Neuronal stem cell (in vitro differentiated cells): ENCODE measurements at regions not wholly inside any gene's neighbourhood (a gene's known extent, or its start where the extent isn't known, plus 50 kb on each side); places are given as distances from the start of the nearest gene placed in this dataset.

Source experiments
- DNase-seq: peaks from one replicate; pipeline ENCODE4 v3.0.0-alpha.2; 2013; ENCODE audit warnings: low spot score
- H2AFZ ChIP-seq: one replicate; pipeline ENCODE4 v1.6.1; 2013; ENCODE audit warnings: mild to moderate bottlenecking, low read length, inconsistent platforms
- H2AK5ac ChIP-seq: 2 replicates; pipeline ENCODE4 v1.6.1; 2013; ENCODE audit warnings: low read depth, mild to moderate bottlenecking, inconsistent platforms, low read length, moderate library complexity, mixed read lengths
- H2BK120ac ChIP-seq: 2 replicates; pipeline ENCODE4 v1.6.1; 2013; ENCODE audit warnings: low read depth, mild to moderate bottlenecking, inconsistent platforms, low read length, moderate library complexity, mixed read lengths
- H2BK12ac ChIP-seq: one replicate; pipeline ENCODE4 v1.6.1; 2013; ENCODE audit warnings: low read length, inconsistent platforms
- H2BK15ac ChIP-seq: 2 replicates; pipeline ENCODE4 v1.6.1; 2013; ENCODE audit warnings: mild to moderate bottlenecking, low read length, inconsistent platforms, mixed read lengths
- H2BK5ac ChIP-seq: one replicate; pipeline ENCODE4 v1.6.1; 2013; ENCODE audit warnings: inconsistent platforms, mild to moderate bottlenecking, low read length, moderate library complexity
- H3K14ac ChIP-seq: one replicate; pipeline ENCODE4 v1.6.1; 2013; ENCODE audit warnings: low read length, inconsistent platforms
- H3K18ac ChIP-seq: 2 replicates; pipeline ENCODE4 v1.6.1; 2013; ENCODE audit warnings: low read length, inconsistent platforms
- H3K23ac ChIP-seq: 2 replicates; pipeline ENCODE4 v1.6.1; 2013; ENCODE audit warnings: low read depth, mild to moderate bottlenecking, mixed read lengths, low read length, inconsistent platforms; ENCODE audit not compliant: poor library complexity
- H3K27ac ChIP-seq: replicated peaks from 3 replicates; pipeline ENCODE4 v1.5.1; 2013; ENCODE audit warnings: low read length, inconsistent platforms
- H3K27me3 ChIP-seq, 3 experiments: 2 replicates each; pipeline ENCODE4 v1.6.1; 2013; ENCODE audit warnings: low read length in 3 of 3, mild to moderate bottlenecking in 2 of 3, inconsistent platforms in 1 of 3, low read depth in 1 of 3, mixed read lengths in 1 of 3, moderate library complexity in 1 of 3; ENCODE audit not compliant: control insufficient read depth in 3 of 3, insufficient read depth in 3 of 3
- H3K36me3 ChIP-seq, 2 donors: replicated peaks in 1 of 2; 2 replicates each; pipeline ENCODE4 v1.6.1; 2013; ENCODE audit warnings: low read length in 2 of 2; ENCODE audit not compliant: control insufficient read depth in 2 of 2, insufficient read depth in 2 of 2
- H3K4ac ChIP-seq: 2 replicates; pipeline ENCODE4 v1.6.1; 2013; ENCODE audit warnings: inconsistent platforms, mild to moderate bottlenecking, low read length, moderate library complexity
- H3K4me1 ChIP-seq, 2 donors: 1 replicate in 1 of 2; 2 replicates in 1 of 2; pipeline ENCODE4 v1.6.1; 2013; ENCODE audit warnings: low read length in 2 of 2, low read depth in 1 of 2; ENCODE audit not compliant: control insufficient read depth in 2 of 2, insufficient read depth in 1 of 2
- H3K4me2 ChIP-seq: one replicate; pipeline ENCODE4 v1.6.1; 2013; ENCODE audit warnings: mild to moderate bottlenecking, low read length, inconsistent platforms; ENCODE audit not compliant: insufficient read depth, poor library complexity, severe bottlenecking
- H3K4me3 ChIP-seq, 2 donors: 2 replicates each; pipeline ENCODE4 v1.5.1; 2013; ENCODE audit warnings: low read length in 2 of 2, mild to moderate bottlenecking in 2 of 2, inconsistent platforms in 1 of 2, moderate library complexity in 1 of 2
- H3K79me1 ChIP-seq: one replicate; pipeline ENCODE4 v1.6.1; 2013; ENCODE audit warnings: low read depth, mild to moderate bottlenecking, inconsistent platforms, low read length, moderate library complexity
- H3K9ac ChIP-seq: one replicate; pipeline ENCODE4 v1.6.1; 2013; ENCODE audit warnings: mild to moderate bottlenecking, low read depth, low read length, inconsistent platforms; ENCODE audit not compliant: poor library complexity
- H3K9me3 ChIP-seq, 2 donors: replicated peaks in 1 of 2; 2 replicates each; pipeline versions ENCODE3 to v1.6.1; 2013; ENCODE audit warnings: low read length in 2 of 2, mild to moderate bottlenecking in 2 of 2, inconsistent platforms in 1 of 2, low read depth in 1 of 2, mixed read lengths in 1 of 2, moderate library complexity in 1 of 2; ENCODE audit not compliant: control insufficient read depth in 2 of 2, insufficient read depth in 1 of 2
- H4K8ac ChIP-seq: one replicate; pipeline ENCODE4 v1.6.1; 2013; ENCODE audit warnings: low read depth, mild to moderate bottlenecking, inconsistent platforms, low read length, moderate library complexity
- H4K91ac ChIP-seq: one replicate; pipeline ENCODE4 v1.6.1; 2013; ENCODE audit warnings: low read length, low read depth, mild to moderate bottlenecking, inconsistent platforms; ENCODE audit not compliant: poor library complexity
- WGBS, 2 donors: extraction: QIAGEN DNeasy Blood & Tissue Kit; methylation state at CpG; one replicate each; pipeline ENCODE4 v1.1.7; 2013; ENCODE audit warnings: missing lambda C conversion rate in 2 of 2, mixed read lengths in 1 of 2; ENCODE audit not compliant: insufficient read length in 2 of 2, insufficient replicate concordance in 1 of 2; ENCODE audit errors: extremely low coverage in 2 of 2; 5-methylcytosine and 5-hydroxymethylcytosine counted together

DNA sequence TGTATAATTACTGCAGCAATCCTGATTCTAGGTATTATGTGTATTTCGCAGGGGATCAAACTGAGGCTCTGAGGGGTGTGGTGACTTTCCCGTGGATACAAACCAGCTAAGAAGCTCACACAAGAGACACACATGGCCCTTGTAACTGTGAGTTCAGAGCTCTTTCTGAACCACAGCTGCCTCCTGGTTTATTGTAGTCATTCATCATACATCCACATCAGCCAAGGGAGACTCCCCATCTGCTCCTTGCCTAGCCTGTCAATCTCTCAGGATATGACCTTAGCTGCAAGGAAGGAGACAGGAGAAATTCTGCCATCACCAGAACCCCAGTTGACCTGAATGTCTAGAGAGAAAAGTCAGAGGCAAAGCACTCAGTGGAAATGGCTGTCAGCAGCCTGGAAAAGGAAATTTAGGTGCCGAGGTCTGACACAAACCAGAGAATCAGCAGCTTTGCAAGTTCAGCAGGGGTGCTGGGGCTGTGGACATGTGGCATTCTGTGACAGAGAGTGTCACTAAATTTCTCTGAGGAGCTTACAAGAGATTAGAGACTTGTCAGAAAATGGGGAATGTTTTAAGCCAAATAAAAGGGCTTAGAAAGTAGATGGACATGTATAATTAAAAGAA lies 209.5 kb downstream of the AASDHPPT start:
- Histone ChIP-seq H3K18ac (no peak overlapping the region), H3K36me3 (no peaks in the 10 kb centered on the region), H2AFZ (peak overlapping the region; percentile 15), H3K14ac (no peak overlapping the region), H2AK5ac (no peak overlapping the region), H2BK12ac (no peak overlapping the region), H3K4me1 (peaks cover 0 to 6% of the 10 kb centered on the region in 2 donors), H3K9me3 (no peaks in the 10 kb centered on the region), H3K23ac (no peak overlapping the region), H4K91ac (no peak overlapping the region), H2BK15ac (no peak overlapping the region), H3K4me3 (no peak overlapping the region), H3K27me3 (no peaks in the 10 kb centered on the region), H3K27ac (no peak overlapping the region), H3K79me1 (no peaks in the 10 kb centered on the region), H3K9ac (no peak overlapping the region), H3K4me2 (no peak overlapping the region), H2BK5ac (no peak overlapping the region), H4K8ac (no peak overlapping the region), H2BK120ac (no peak overlapping the region), H3K4ac (no peak overlapping the region)
- no peak for DNase-seq
- WGBS, 2 donors, result no CpG with 5 or more reads among the region's 3 CpGs

- Histone ChIP-seq H3K27me3 (no peaks in the 10 kb centered on the region), H2AK5ac (no peak overlapping the region), H2BK120ac (no peak overlapping the region), H3K23ac (no peak overlapping the region), H4K8ac (no peak overlapping the region), H3K9ac (no peak overlapping the region), H3K4me3 (no peak overlapping the region), H3K18ac (no peak overlapping the region), H3K9me3 (no peaks in the 10 kb centered on the region), H3K36me3 (no peaks in the 10 kb centered on the region), H3K14ac (no peak overlapping the region), H3K4me1 (peaks cover 0 to 6% of the 10 kb centered on the region in 2 donors), H3K4ac (no peak overlapping the region), H2AFZ (no peak overlapping the region), H2BK5ac (no peak overlapping the region), H4K91ac (no peak overlapping the region), H3K27ac (no peak overlapping the region), H3K4me2 (no peak overlapping the region), H2BK15ac (no peak overlapping the region), H3K79me1 (no peaks in the 10 kb centered on the region), H2BK12ac (no peak overlapping the region)
- no peak for DNase-seq
- no CpG with 5 or more reads among the region's 3 CpGs for WGBS, 2 donors
These were observed 210.6 kb downstream of the AASDHPPT start for GRCh38 chr11:106288057-106288456.

DNA sequence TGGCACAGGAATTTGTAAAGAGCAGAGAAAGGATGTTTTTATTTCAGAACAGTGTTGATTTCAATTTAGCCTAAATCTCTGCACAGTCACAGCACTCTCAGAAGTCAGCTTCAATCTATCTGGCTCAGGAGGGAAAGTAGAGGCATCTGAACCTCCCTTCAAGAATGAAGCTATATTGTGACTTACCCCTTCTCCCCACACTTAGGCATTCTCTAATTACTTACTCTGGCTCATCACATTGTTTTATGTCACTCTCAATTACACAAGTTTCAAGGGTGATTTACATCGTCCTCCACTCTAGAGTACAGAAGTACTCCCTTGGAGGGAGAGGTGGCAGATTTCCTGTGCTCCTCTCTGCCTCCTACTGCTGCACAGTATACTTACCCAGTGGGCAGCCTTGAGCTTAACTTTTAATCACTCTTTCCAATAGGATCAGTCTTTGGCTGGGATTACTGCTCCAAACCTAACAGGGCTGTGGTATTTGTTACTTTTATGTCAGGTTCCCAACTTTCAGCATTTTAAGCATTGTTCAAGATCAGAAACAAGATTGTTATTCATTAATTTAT lies 211.4 kb downstream of the AASDHPPT start:
- H2BK12ac ChIP-seq, result no peak overlapping the region
- H3K79me1 ChIP-seq, result no peaks in the 10 kb centered on the region
- no CpG with 5 or more reads among the region's 1 CpG for WGBS, 2 donors
- H3K27me3 ChIP-seq, result no peaks in the 10 kb centered on the region
- H3K4ac ChIP-seq, result no peak overlapping the region
- no peak overlapping the region for H3K4me2 ChIP-seq
- H3K36me3 ChIP-seq, result no peaks in the 10 kb centered on the region
- H4K8ac ChIP-seq, result no peak overlapping the region
- H3K23ac ChIP-seq, result no peak overlapping the region
- H3K4me1 ChIP-seq, result peaks cover 0 to 6% of the 10 kb centered on the region in 2 donors
- no peak overlapping the region for H2AK5ac ChIP-seq
- H2BK5ac ChIP-seq, result no peak overlapping the region
- H3K18ac ChIP-seq, result no peak overlapping the region
- no peak for DNase-seq
- no peak overlapping the region for H2BK15ac ChIP-seq
- H3K9me3 ChIP-seq, result no peaks in the 10 kb centered on the region
- no peak overlapping the region for H2BK120ac ChIP-seq
- no peak overlapping the region for H3K4me3 ChIP-seq
- no peak overlapping the region for H2AFZ ChIP-seq
- no peak overlapping the region for H4K91ac ChIP-seq
- H3K9ac ChIP-seq, result no peak overlapping the region
- no peak overlapping the region for H3K14ac ChIP-seq
- no peak overlapping the region for H3K27ac ChIP-seq

DNA sequence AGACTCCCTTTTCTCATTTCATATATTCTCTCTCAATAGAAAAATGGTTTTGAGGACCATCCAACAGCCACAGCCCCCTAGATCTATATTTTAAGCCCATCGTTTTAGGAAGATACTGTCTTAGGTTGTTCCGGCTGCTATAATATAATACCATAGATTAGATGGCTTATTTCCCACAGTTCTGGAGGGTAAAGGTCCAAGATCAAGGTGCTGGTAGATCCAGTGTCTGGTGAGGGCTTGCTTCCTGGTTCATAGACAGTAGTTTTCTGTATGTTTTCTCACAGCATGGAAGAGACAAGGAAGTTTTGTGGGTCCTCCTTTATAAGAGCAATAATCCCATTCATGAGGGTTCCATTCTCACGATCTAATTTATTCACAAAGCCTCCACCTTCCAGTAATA lies 215.1 kb downstream of the AASDHPPT start:
- H3K9me3 ChIP-seq, result no peaks in the 10 kb centered on the region
- no peak overlapping the region for H3K4ac ChIP-seq
- H4K91ac ChIP-seq, result no peak overlapping the region
- H3K14ac ChIP-seq, result no peak overlapping the region
- H3K79me1 ChIP-seq, result no peaks in the 10 kb centered on the region
- no peak overlapping the region for H4K8ac ChIP-seq
- no peak overlapping the region for H3K23ac ChIP-seq
- H3K27ac ChIP-seq, result no peak overlapping the region
- no peak overlapping the region for H2AFZ ChIP-seq
- H2BK12ac ChIP-seq, result no peak overlapping the region
- no peak overlapping the region for H3K4me3 ChIP-seq
- no peak overlapping the region for H2BK15ac ChIP-seq
- WGBS, 2 donors, result no CpG with 5 or more reads among the region's 3 CpGs
- no peak overlapping the region for H3K18ac ChIP-seq
- DNase-seq, result no peak
- no peaks in the 10 kb centered on the region for H3K27me3 ChIP-seq
- peaks cover 0 to 2% of the 10 kb centered on the region in 2 donors for H3K4me1 ChIP-seq
- no peak overlapping the region for H3K9ac ChIP-seq
- H3K4me2 ChIP-seq, result no peak overlapping the region
- H2AK5ac ChIP-seq, result no peak overlapping the region
- no peak overlapping the region for H2BK5ac ChIP-seq
- no peaks in the 10 kb centered on the region for H3K36me3 ChIP-seq
- no peak overlapping the region for H2BK120ac ChIP-seq
